ENCODE measurements at regions not wholly inside any gene's neighbourhood (a gene's known extent, or its start where the extent isn't known, plus 50 kb on each side); places are given as distances from the start of the nearest gene placed in this dataset.

DNA sequence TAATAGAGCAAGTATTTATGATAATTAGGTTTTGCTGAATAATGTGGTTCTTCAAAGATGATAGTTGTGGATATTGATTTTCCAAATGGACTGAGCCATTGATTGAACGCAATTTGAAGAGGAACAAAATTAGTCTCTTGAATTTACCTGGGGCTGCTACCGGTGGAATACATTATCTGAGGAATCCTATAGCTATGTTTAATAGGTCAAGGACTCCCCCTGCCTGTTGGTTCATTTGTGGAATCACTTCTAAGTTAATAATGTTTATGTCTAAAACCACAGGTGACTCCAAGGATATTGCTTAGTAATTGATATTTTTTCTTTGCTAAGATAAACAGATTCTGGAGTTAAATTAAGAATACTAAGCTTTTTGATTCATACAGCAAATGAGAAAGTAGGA, 576.0 kb upstream of the PABPC4L start:
- H3K4me3 Mint-ChIP-seq = no peak overlapping the region
- Histone ChIP-seq H3K27ac (ENCODE audit: low read depth) (no peak overlapping the region), H3K79me2 (replicated peaks; ENCODE audit: insufficient read depth) (no peaks in the 10 kb centered on the region), H3K4me1 (ENCODE audit: insufficient read depth) (no peaks in the 10 kb centered on the region), H3K4me2 (no peak overlapping the region), H3F3A (replicated peaks; ENCODE audit: low read depth) (no peaks in the 10 kb centered on the region), H2AFZ (no peak overlapping the region), H3K27me3 (ENCODE audit: insufficient read depth) (no peaks in the 10 kb centered on the region), H3K9me2 (ENCODE audit: insufficient read depth) (0 out of 2 replicates have a peak, but pooled peaks cover 3% of the 10 kb centered on the region), H4K20me1 (replicated peaks; ENCODE audit: insufficient read depth) (no peaks in the 10 kb centered on the region), H3K4me3 (no peak overlapping the region), H3K36me3 (ENCODE audit: insufficient read depth) (peaks cover 2% of the 10 kb centered on the region; the same call in 1 of the 2 replicates)
- ATAC-seq (no peak; the same call in 2 of the 3 replicates), DNase-seq (ENCODE audit: low spot score) (peak; percentile 68)
- peaks cover 2% of the 10 kb centered on the region for H3K27me3 Mint-ChIP-seq (ENCODE audit: insufficient read depth, low read depth, poor library complexity)
- H3K27ac Mint-ChIP-seq = no peak overlapping the region; the same call in 1 of the 2 replicates
- peaks cover 23% of the 10 kb centered on the region for H3K36me3 Mint-ChIP-seq (ENCODE audit: low read depth)
- H3K4me1 Mint-ChIP-seq = no peaks in the 10 kb centered on the region
- TF ChIP-seq, protein P1, sequence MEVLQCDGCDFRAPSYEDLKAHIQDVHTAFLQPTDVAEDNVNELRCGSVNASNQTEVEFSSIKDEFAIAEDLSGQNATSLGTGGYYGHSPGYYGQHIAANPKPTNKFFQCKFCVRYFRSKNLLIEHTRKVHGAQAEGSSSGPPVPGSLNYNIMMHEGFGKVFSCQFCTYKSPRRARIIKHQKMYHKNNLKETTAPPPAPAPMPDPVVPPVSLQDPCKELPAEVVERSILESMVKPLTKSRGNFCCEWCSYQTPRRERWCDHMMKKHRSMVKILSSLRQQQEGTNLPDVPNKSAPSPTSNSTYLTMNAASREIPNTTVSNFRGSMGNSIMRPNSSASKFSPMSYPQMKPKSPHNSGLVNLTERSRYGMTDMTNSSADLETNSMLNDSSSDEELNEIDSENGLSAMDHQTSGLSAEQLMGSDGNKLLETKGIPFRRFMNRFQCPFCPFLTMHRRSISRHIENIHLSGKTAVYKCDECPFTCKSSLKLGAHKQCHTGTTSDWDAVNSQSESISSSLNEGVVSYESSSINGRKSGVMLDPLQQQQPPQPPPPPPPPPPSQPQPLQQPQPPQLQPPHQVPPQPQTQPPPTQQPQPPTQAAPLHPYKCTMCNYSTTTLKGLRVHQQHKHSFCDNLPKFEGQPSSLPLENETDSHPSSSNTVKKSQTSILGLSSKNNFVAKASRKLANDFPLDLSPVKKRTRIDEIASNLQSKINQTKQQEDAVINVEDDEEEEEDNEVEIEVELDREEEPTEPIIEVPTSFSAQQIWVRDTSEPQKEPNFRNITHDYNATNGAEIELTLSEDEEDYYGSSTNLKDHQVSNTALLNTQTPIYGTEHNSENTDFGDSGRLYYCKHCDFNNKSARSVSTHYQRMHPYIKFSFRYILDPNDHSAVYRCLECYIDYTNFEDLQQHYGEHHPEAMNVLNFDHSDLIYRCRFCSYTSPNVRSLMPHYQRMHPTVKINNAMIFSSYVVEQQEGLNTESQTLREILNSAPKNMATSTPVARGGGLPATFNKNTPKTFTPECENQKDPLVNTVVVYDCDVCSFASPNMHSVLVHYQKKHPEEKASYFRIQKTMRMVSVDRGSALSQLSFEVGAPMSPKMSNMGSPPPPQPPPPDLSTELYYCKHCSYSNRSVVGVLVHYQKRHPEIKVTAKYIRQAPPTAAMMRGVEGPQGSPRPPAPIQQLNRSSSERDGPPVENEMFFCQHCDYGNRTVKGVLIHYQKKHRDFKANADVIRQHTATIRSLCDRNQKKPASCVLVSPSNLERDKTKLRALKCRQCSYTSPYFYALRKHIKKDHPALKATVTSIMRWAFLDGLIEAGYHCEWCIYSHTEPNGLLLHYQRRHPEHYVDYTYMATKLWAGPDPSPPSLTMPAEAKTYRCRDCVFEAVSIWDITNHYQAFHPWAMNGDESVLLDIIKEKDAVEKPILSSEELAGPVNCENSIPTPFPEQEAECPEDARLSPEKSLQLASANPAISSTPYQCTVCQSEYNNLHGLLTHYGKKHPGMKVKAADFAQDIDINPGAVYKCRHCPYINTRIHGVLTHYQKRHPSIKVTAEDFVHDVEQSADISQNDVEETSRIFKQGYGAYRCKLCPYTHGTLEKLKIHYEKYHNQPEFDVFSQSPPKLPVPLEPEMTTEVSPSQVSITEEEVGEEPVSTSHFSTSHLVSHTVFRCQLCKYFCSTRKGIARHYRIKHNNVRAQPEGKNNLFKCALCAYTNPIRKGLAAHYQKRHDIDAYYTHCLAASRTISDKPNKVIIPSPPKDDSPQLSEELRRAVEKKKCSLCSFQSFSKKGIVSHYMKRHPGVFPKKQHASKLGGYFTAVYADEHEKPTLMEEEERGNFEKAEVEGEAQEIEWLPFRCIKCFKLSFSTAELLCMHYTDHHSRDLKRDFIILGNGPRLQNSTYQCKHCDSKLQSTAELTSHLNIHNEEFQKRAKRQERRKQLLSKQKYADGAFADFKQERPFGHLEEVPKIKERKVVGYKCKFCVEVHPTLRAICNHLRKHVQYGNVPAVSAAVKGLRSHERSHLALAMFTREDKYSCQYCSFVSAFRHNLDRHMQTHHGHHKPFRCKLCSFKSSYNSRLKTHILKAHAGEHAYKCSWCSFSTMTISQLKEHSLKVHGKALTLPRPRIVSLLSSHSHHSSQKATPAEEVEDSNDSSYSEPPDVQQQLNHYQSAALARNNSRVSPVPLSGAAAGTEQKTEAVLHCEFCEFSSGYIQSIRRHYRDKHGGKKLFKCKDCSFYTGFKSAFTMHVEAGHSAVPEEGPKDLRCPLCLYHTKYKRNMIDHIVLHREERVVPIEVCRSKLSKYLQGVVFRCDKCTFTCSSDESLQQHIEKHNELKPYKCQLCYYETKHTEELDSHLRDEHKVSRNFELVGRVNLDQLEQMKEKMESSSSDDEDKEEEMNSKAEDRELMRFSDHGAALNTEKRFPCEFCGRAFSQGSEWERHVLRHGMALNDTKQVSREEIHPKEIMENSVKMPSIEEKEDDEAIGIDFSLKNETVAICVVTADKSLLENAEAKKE (CRISPR knock-in tag; IDR thresholded peaks at IDR 0.05) = no peak
- TF ChIP-seq POLR2AphosphoS5 (IDR thresholded peaks at IDR 0.05; ENCODE audit: low read depth) (no peak), EZH2 (IDR thresholded peaks at IDR 0.05; ENCODE audit: low read depth, unreplicated experiment) (no peak), CREB1 (CRISPR knock-in tag; IDR thresholded peaks at IDR 0.05; ENCODE audit: low read depth) (no peak), JUNB (IDR thresholded peaks at IDR 0.05; ENCODE audit: unreplicated experiment) (no peak)
- TF ChIP-seq, protein P2, sequence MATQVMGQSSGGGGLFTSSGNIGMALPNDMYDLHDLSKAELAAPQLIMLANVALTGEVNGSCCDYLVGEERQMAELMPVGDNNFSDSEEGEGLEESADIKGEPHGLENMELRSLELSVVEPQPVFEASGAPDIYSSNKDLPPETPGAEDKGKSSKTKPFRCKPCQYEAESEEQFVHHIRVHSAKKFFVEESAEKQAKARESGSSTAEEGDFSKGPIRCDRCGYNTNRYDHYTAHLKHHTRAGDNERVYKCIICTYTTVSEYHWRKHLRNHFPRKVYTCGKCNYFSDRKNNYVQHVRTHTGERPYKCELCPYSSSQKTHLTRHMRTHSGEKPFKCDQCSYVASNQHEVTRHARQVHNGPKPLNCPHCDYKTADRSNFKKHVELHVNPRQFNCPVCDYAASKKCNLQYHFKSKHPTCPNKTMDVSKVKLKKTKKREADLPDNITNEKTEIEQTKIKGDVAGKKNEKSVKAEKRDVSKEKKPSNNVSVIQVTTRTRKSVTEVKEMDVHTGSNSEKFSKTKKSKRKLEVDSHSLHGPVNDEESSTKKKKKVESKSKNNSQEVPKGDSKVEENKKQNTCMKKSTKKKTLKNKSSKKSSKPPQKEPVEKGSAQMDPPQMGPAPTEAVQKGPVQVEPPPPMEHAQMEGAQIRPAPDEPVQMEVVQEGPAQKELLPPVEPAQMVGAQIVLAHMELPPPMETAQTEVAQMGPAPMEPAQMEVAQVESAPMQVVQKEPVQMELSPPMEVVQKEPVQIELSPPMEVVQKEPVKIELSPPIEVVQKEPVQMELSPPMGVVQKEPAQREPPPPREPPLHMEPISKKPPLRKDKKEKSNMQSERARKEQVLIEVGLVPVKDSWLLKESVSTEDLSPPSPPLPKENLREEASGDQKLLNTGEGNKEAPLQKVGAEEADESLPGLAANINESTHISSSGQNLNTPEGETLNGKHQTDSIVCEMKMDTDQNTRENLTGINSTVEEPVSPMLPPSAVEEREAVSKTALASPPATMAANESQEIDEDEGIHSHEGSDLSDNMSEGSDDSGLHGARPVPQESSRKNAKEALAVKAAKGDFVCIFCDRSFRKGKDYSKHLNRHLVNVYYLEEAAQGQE (IDR thresholded peaks at IDR 0.05; ENCODE audit: unreplicated experiment) = no peak
- TF ChIP-seq, protein P3, sequence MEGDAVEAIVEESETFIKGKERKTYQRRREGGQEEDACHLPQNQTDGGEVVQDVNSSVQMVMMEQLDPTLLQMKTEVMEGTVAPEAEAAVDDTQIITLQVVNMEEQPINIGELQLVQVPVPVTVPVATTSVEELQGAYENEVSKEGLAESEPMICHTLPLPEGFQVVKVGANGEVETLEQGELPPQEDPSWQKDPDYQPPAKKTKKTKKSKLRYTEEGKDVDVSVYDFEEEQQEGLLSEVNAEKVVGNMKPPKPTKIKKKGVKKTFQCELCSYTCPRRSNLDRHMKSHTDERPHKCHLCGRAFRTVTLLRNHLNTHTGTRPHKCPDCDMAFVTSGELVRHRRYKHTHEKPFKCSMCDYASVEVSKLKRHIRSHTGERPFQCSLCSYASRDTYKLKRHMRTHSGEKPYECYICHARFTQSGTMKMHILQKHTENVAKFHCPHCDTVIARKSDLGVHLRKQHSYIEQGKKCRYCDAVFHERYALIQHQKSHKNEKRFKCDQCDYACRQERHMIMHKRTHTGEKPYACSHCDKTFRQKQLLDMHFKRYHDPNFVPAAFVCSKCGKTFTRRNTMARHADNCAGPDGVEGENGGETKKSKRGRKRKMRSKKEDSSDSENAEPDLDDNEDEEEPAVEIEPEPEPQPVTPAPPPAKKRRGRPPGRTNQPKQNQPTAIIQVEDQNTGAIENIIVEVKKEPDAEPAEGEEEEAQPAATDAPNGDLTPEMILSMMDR (conservative IDR thresholded peaks at IDR 0.05; ENCODE audit: low read depth in 2 of 2) = peak; percentile 59 to 62
- H3K9me3 Mint-ChIP-seq = peaks cover 24% of the 10 kb centered on the region
